ENCODE measurements at regions not wholly inside any gene's neighbourhood (a gene's known extent, or its start where the extent isn't known, plus 50 kb on each side); places are given as distances from the start of the nearest gene placed in this dataset.

DNA sequence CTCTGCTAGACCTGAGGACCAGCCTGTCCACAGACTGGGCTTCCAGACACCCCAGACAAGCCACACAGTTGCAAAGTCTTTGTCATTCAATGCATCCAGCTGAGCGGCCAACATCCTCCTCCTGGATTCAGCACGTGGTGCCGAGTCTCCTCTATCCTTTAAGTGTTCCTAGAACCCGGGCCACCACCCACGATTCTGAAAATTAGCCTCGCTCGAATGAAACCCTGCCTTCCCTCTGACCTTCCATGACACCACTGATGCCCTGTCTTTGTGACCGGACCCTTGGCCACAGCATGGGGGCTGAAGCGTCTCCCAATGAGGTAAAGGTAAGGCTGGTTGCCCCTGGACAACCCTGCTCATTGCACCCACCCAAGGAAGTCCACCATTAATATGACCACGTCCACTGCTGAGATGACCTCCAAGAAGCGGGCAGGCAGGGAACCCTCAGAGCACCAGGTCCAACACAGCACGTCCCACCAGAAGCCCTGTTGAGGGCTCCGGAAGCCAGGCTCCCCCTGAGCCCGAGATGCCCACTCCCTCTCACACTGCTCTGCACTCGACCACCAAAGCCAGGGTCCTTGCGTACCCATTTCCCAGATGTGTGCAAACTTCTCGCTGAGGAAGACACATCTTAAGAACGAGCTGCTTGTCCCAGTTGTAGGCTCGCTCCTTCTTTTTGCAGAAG, 279.0 kb downstream of the CTTN start:
- Histone ChIP-seq H3K9me3 (replicated peaks in 1 of 2; ENCODE audit: control insufficient read depth in 2 of 2, insufficient read depth in 1 of 2, low read depth in 1 of 2, low read length in 2 of 2) (peaks cover 0 to 2% of the 10 kb centered on the region in 2 donors), H3K14ac (ENCODE audit: low read length) (no peak overlapping the region), H3K79me1 (ENCODE audit: low read depth, low read length) (no peaks in the 10 kb centered on the region), H2BK120ac (ENCODE audit: low read depth, low read length) (no peak overlapping the region), H3K9ac (ENCODE audit: low read depth, low read length, poor library complexity) (no peak overlapping the region), H3K36me3 (replicated peaks in 1 of 2; ENCODE audit: control insufficient read depth in 2 of 2, insufficient read depth in 2 of 2, low read length in 2 of 2) (no peaks in the 10 kb centered on the region), H2AFZ (ENCODE audit: low read length) (no peak overlapping the region), H3K4me1 (ENCODE audit: control insufficient read depth in 2 of 2, insufficient read depth in 1 of 2, low read depth in 1 of 2, low read length in 2 of 2) (peaks cover 0 to 5% of the 10 kb centered on the region in 2 donors), H4K91ac (ENCODE audit: low read depth, low read length, poor library complexity) (no peak overlapping the region), H3K4me3 (ENCODE audit: low read length in 2 of 2) (no peak overlapping the region), H3K27ac (replicated peaks; ENCODE audit: low read length) (no peak overlapping the region), H3K4me2 (ENCODE audit: insufficient read depth, low read length, poor library complexity, severe bottlenecking) (no peak overlapping the region), H2BK5ac (ENCODE audit: low read length) (no peak overlapping the region), H3K18ac (ENCODE audit: low read length) (no peak overlapping the region), H4K8ac (ENCODE audit: low read depth, low read length) (no peak overlapping the region), H2BK12ac (ENCODE audit: low read length) (no peak overlapping the region), H2BK15ac (ENCODE audit: low read length) (no peak overlapping the region), H3K27me3 (ENCODE audit: control insufficient read depth in 3 of 3, insufficient read depth in 3 of 3, low read depth in 1 of 3, low read length in 3 of 3) (peaks cover 0 to 17% (median 0%) of the 10 kb centered on the region in 3 experiments), H3K4ac (ENCODE audit: low read length) (no peak overlapping the region), H2AK5ac (ENCODE audit: low read depth, low read length) (no peak overlapping the region), H3K23ac (ENCODE audit: low read depth, low read length, poor library complexity) (no peak overlapping the region)
- DNase-seq (ENCODE audit: low spot score) = no peak
- no CpG with 5 or more reads among the region's 19 CpGs for WGBS, 2 donors (ENCODE audit: extremely low coverage in 2 of 2, insufficient read length in 2 of 2, insufficient replicate concordance in 1 of 2)

DNA sequence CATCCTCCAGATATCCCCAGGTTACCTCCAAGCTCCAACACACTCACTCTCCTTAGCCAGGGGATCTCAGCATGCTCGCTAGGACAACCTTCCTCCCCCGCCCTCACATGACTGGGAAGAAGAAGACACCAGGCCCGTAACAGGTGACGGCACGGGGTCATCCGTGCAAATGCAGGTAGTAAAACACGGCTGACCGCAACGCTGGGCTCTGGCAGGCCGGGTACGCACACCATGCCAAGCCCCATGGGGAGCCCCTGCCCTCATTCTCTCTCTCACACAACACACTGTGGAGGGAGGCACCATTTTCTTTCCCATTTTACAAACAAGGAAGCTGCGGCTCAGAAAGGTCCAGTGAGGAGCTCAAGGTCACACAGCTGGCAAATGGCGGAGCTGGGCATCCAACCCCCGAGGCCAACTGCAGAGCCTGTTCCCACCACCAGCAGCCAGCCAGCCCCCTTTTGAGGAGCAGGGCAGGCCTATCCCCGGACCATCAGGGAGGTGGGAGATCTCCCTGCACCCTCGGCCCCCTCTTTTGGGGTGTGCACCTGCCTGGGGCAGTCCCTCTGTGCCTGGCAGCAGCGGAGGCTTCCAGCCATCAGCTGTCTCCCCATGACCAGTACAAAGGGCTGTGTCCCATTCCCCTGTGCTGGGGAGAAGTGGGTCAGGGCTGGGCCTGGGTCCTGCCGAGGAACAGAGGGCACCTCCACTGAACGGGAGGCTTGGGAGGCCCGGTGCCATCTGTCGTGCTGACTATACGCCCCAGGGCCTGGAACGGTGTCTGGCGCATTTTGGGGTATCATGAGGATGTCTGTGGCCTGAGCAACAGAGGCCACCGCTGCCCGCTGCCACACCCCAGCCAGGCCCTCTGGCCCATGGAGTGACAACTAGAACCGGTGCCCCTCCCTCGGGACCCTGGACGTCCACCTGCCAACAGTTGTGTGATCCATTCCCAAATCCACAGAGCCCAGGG, 280.9 kb downstream of the CTTN start:
- Histone ChIP-seq H3K18ac (ENCODE audit: low read length) (peak overlapping the region; percentile 65), H3K27ac (replicated peaks; ENCODE audit: low read length) (no peak overlapping the region), H3K9me3 (replicated peaks in 1 of 2; ENCODE audit: control insufficient read depth in 2 of 2, insufficient read depth in 1 of 2, low read depth in 1 of 2, low read length in 2 of 2) (no peaks in the 10 kb centered on the region), H4K8ac (ENCODE audit: low read depth, low read length) (no peak overlapping the region), H3K36me3 (replicated peaks in 1 of 2; ENCODE audit: control insufficient read depth in 2 of 2, insufficient read depth in 2 of 2, low read length in 2 of 2) (no peaks in the 10 kb centered on the region), H3K23ac (ENCODE audit: low read depth, low read length, poor library complexity) (no peak overlapping the region), H3K27me3 (ENCODE audit: control insufficient read depth in 3 of 3, insufficient read depth in 3 of 3, low read depth in 1 of 3, low read length in 3 of 3) (peaks cover 0 to 17% (median 0%) of the 10 kb centered on the region in 3 experiments), H2BK5ac (ENCODE audit: low read length) (no peak overlapping the region), H3K14ac (ENCODE audit: low read length) (peak overlapping the region; percentile 60), H3K4ac (ENCODE audit: low read length) (no peak overlapping the region), H2BK120ac (ENCODE audit: low read depth, low read length) (no peak overlapping the region), H3K9ac (ENCODE audit: low read depth, low read length, poor library complexity) (no peak overlapping the region), H2BK12ac (ENCODE audit: low read length) (peak overlapping the region; percentile 52), H3K4me3 (ENCODE audit: low read length in 2 of 2) (no peak overlapping the region), H3K4me1 (ENCODE audit: control insufficient read depth in 2 of 2, insufficient read depth in 1 of 2, low read depth in 1 of 2, low read length in 2 of 2) (peaks cover 0 to 3% of the 10 kb centered on the region in 2 donors), H4K91ac (ENCODE audit: low read depth, low read length, poor library complexity) (no peak overlapping the region), H2AFZ (ENCODE audit: low read length) (no peak overlapping the region), H2AK5ac (ENCODE audit: low read depth, low read length) (peak overlapping the region; percentile 77), H3K79me1 (ENCODE audit: low read depth, low read length) (no peaks in the 10 kb centered on the region), H2BK15ac (ENCODE audit: low read length) (no peak overlapping the region), H3K4me2 (ENCODE audit: insufficient read depth, low read length, poor library complexity, severe bottlenecking) (no peak overlapping the region)
- no CpG with 5 or more reads among the region's 29 CpGs for WGBS, 2 donors (ENCODE audit: extremely low coverage in 2 of 2, insufficient read length in 2 of 2, insufficient replicate concordance in 1 of 2)
- no peak for DNase-seq (ENCODE audit: low spot score)

DNA sequence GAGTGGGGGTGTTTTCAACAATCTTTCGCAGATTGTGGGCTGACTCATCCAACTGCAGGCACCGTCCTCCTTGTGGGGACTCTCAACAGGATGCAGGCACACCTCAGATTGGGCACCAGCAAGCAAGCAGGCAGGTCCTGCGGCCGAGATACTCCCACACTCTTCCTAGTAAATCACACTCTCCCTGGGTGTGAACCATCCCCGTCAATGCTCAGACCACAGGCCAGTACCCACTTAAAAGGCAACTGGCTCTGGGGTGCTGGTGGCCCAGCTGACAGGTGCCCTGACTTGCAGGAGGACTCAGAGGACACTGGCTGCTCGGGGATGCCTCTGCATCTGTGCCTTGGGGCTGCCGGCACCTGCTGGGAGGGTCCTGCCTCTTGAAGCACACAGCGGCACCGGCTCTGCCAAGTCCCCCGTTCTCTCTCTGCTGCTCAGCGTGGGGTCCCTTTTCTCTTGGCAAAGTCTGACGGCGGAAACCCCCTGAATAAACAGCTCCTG, 282.5 kb downstream of the CTTN start:
- H3K4me2 ChIP-seq (ENCODE audit: insufficient read depth, low read length, poor library complexity, severe bottlenecking) = no peak overlapping the region
- H3K27me3 ChIP-seq (ENCODE audit: control insufficient read depth in 3 of 3, insufficient read depth in 3 of 3, low read depth in 1 of 3, low read length in 3 of 3) = peaks cover 0 to 17% (median 0%) of the 10 kb centered on the region in 3 experiments
- no peak overlapping the region for H3K4me3 ChIP-seq (ENCODE audit: low read length in 2 of 2)
- H3K36me3 ChIP-seq (replicated peaks in 1 of 2; ENCODE audit: control insufficient read depth in 2 of 2, insufficient read depth in 2 of 2, low read length in 2 of 2) = no peaks in the 10 kb centered on the region
- H2BK12ac ChIP-seq (ENCODE audit: low read length) = no peak overlapping the region
- H4K8ac ChIP-seq (ENCODE audit: low read depth, low read length) = no peak overlapping the region
- no peak overlapping the region for H3K4ac ChIP-seq (ENCODE audit: low read length)
- no peaks in the 10 kb centered on the region for H3K9me3 ChIP-seq (replicated peaks in 1 of 2; ENCODE audit: control insufficient read depth in 2 of 2, insufficient read depth in 1 of 2, low read depth in 1 of 2, low read length in 2 of 2)
- no peak overlapping the region for H4K91ac ChIP-seq (ENCODE audit: low read depth, low read length, poor library complexity)
- no peak overlapping the region for H2BK15ac ChIP-seq (ENCODE audit: low read length)
- no peak overlapping the region for H3K23ac ChIP-seq (ENCODE audit: low read depth, low read length, poor library complexity)
- H2BK120ac ChIP-seq (ENCODE audit: low read depth, low read length) = no peak overlapping the region
- no CpG with 5 or more reads among the region's 13 CpGs for WGBS, 2 donors (ENCODE audit: extremely low coverage in 2 of 2, insufficient read length in 2 of 2, insufficient replicate concordance in 1 of 2)
- H2BK5ac ChIP-seq (ENCODE audit: low read length) = no peak overlapping the region
- H3K27ac ChIP-seq (replicated peaks; ENCODE audit: low read length) = no peak overlapping the region
- no peaks in the 10 kb centered on the region for H3K79me1 ChIP-seq (ENCODE audit: low read depth, low read length)
- H2AFZ ChIP-seq (ENCODE audit: low read length) = no peak overlapping the region
- peak overlapping the region; percentile 43 for H3K14ac ChIP-seq (ENCODE audit: low read length)
- no peak overlapping the region for H2AK5ac ChIP-seq (ENCODE audit: low read depth, low read length)
- H3K18ac ChIP-seq (ENCODE audit: low read length) = peak overlapping the region; percentile 65
- H3K9ac ChIP-seq (ENCODE audit: low read depth, low read length, poor library complexity) = no peak overlapping the region
- H3K4me1 ChIP-seq (ENCODE audit: control insufficient read depth in 2 of 2, insufficient read depth in 1 of 2, low read depth in 1 of 2, low read length in 2 of 2) = peaks cover 0 to 3% of the 10 kb centered on the region in 2 donors
- no peak for DNase-seq (ENCODE audit: low spot score)

DNA sequence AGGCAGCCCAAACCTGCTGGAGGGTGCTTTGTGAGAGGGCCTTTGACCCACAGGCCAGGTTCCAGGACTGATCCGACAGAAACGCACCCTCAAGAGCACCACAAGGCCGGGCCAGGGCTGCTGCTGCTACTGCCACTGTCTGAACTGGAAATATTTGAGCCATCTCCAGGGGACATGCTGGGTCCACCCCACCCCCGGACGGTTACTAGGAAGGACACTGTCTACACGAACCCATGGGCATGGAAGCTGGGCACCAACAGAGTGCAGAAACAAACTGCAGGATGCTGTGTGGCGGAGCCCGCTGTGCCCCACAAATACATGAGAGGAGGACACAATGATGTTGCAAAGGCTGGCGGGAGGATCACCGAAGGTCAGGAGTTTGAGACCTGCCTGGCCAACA, 283.7 kb downstream of the CTTN start:
- no peaks in the 10 kb centered on the region for H3K79me1 ChIP-seq (ENCODE audit: low read depth, low read length)
- no peak overlapping the region for H3K4me3 ChIP-seq (ENCODE audit: low read length in 2 of 2)
- no peaks in the 10 kb centered on the region for H3K9me3 ChIP-seq (replicated peaks in 1 of 2; ENCODE audit: control insufficient read depth in 2 of 2, insufficient read depth in 1 of 2, low read depth in 1 of 2, low read length in 2 of 2)
- H3K4me2 ChIP-seq (ENCODE audit: insufficient read depth, low read length, poor library complexity, severe bottlenecking) = no peak overlapping the region
- H3K27ac ChIP-seq (replicated peaks; ENCODE audit: low read length) = no peak overlapping the region
- H2BK120ac ChIP-seq (ENCODE audit: low read depth, low read length) = no peak overlapping the region
- no peak overlapping the region for H3K4ac ChIP-seq (ENCODE audit: low read length)
- peaks cover 0 to 3% of the 10 kb centered on the region in 2 donors for H3K4me1 ChIP-seq (ENCODE audit: control insufficient read depth in 2 of 2, insufficient read depth in 1 of 2, low read depth in 1 of 2, low read length in 2 of 2)
- H2AFZ ChIP-seq (ENCODE audit: low read length) = no peak overlapping the region
- no peak overlapping the region for H4K8ac ChIP-seq (ENCODE audit: low read depth, low read length)
- H2BK5ac ChIP-seq (ENCODE audit: low read length) = no peak overlapping the region
- H2AK5ac ChIP-seq (ENCODE audit: low read depth, low read length) = peak overlapping the region; percentile 40
- no peak overlapping the region for H3K14ac ChIP-seq (ENCODE audit: low read length)
- H3K23ac ChIP-seq (ENCODE audit: low read depth, low read length, poor library complexity) = peak overlapping the region; percentile 58
- peaks cover 0 to 20% (median 0%) of the 10 kb centered on the region in 3 experiments for H3K27me3 ChIP-seq (ENCODE audit: control insufficient read depth in 3 of 3, insufficient read depth in 3 of 3, low read depth in 1 of 3, low read length in 3 of 3)
- DNase-seq (ENCODE audit: low spot score) = no peak
- H3K9ac ChIP-seq (ENCODE audit: low read depth, low read length, poor library complexity) = no peak overlapping the region
- WGBS, 2 donors (ENCODE audit: extremely low coverage in 2 of 2, insufficient read length in 2 of 2, insufficient replicate concordance in 1 of 2) = no CpG with 5 or more reads among the region's 10 CpGs
- H4K91ac ChIP-seq (ENCODE audit: low read depth, low read length, poor library complexity) = no peak overlapping the region
- H3K18ac ChIP-seq (ENCODE audit: low read length) = peak overlapping the region; percentile 49
- H2BK15ac ChIP-seq (ENCODE audit: low read length) = no peak overlapping the region
- H2BK12ac ChIP-seq (ENCODE audit: low read length) = no peak overlapping the region
- H3K36me3 ChIP-seq (replicated peaks in 1 of 2; ENCODE audit: control insufficient read depth in 2 of 2, insufficient read depth in 2 of 2, low read length in 2 of 2) = no peaks in the 10 kb centered on the region
